ENCODE measurements at regions not wholly inside any gene's neighbourhood (a gene's known extent, or its start where the extent isn't known, plus 50 kb on each side); places are given as distances from the start of the nearest gene placed in this dataset.

DNA sequence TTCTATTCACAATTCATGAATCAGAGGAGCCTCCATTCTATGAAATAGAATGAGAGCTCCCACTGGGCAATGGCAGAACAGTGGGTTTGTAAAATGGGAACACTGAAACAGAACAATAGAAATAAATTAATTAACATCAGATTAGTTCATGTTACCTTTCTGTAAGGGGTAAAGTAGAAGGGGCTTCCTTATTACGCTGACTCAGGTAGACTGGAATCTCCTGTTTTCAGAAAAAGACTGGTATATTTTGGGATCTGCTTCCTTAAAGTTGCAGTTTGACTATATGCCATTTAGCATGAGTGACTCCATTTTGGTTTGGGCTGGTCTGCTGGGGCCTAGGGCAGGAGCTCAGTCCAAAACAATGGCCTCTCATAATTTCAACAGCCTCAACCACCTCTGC, 52.8 kb upstream of the ZFAND3 start:
- no TSS peak for BruUV-seq (replicated peaks)
- Histone ChIP-seq H3K9ac (ENCODE audit: low read length) (no peak overlapping the region), H3K9me3 (ENCODE audit: low read length) (no peaks in the 10 kb centered on the region), H3K9me2 (replicated peaks; ENCODE audit: low read length) (no peaks in the 10 kb centered on the region), H3K36me3 (ENCODE audit: low read depth, low read length) (no peaks in the 10 kb centered on the region), H3K27ac (ENCODE audit: low read length) (no peak overlapping the region), H3F3A (ENCODE audit: low read length, unreplicated experiment) (no peaks in the 10 kb centered on the region), H4K20me1 (ENCODE audit: low read length) (no peaks in the 10 kb centered on the region), H2AFZ (ENCODE audit: low read length) (no peak overlapping the region), H3K4me3 (ENCODE audit: low read length) (no peak overlapping the region), H3K4me2 (ENCODE audit: low read length) (no peak overlapping the region), H3K4me1 (ENCODE audit: insufficient read depth, low read length) (no peaks in the 10 kb centered on the region), H3K79me2 (ENCODE audit: low read length) (no peaks in the 10 kb centered on the region), H3K27me3 (ENCODE audit: low read length) (no peaks in the 10 kb centered on the region)
- CTCF ChIA-PET = no interaction called here
- ATAC-seq = no peak
- TF ChIP-seq EZH2phosphoT487 (IDR thresholded peaks at IDR 0.05; ENCODE audit: borderline replicate concordance, low read length) (no peak), EZH2 (IDR thresholded peaks at IDR 0.05; ENCODE audit: low read length, unreplicated experiment) (no peak)
- TF ChIP-seq, protein P1, sequence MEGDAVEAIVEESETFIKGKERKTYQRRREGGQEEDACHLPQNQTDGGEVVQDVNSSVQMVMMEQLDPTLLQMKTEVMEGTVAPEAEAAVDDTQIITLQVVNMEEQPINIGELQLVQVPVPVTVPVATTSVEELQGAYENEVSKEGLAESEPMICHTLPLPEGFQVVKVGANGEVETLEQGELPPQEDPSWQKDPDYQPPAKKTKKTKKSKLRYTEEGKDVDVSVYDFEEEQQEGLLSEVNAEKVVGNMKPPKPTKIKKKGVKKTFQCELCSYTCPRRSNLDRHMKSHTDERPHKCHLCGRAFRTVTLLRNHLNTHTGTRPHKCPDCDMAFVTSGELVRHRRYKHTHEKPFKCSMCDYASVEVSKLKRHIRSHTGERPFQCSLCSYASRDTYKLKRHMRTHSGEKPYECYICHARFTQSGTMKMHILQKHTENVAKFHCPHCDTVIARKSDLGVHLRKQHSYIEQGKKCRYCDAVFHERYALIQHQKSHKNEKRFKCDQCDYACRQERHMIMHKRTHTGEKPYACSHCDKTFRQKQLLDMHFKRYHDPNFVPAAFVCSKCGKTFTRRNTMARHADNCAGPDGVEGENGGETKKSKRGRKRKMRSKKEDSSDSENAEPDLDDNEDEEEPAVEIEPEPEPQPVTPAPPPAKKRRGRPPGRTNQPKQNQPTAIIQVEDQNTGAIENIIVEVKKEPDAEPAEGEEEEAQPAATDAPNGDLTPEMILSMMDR (conservative IDR thresholded peaks at IDR 0.05; ENCODE audit: low read depth, low read length) = no peak
- POLR2A ChIA-PET (ENCODE audit: unreplicated experiment) = no interaction called here
- intact Hi-C loops (cut with micrococcal nuclease) = no loop called here
- no peak for DNase-seq

DNA sequence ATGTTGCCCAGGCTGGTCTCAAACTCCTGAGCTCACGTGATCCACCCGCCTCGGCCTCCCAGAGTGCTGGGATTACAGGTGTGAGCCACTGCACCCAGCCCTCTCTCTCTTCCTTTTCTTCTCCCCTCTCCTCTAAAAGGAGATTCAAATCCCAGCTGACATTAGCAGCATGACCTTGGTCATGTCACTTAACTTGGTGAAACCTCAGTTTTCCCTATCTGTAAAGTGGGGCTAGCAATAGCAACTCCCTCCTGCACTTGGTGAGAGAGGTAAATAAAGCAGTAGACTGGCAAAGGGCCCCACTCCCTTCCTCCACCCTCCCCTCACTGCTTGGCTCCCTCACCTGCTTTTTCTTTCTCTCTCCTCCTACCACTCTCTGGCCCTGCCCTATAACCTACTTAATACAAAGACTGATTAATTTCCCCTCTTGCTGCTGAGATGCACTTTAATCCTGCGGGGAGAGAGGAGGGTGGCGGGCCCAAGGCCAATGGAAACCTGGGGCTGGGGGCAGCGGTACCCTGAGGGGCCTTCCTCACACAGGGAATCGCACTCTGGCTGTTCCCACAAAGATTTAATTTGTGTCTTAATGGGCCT, 54.2 kb upstream of the ZFAND3 start:
- POLR2A ChIA-PET (ENCODE audit: unreplicated experiment) = no interaction called here

DNA sequence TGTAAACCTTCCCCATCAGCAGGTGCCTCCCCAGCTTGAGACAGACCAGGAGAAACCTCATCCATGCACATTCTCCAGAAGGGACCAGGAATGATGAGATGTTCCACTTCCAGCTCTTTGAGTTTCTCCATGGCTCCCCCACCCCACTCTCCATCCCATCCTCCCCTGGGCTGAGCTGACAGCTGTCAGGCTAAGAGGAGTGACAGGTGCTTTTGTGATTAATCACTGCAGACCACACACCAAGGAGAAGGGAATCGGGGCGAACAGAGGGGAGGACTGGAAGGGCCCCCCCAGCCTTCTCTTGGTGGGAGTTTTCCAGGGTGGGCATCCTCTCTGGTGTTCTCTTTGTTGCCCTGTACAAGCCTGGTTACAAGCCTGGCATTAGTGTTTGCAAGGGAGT, 56.1 kb upstream of the ZFAND3 start:
- ChIA-PET CTCF (no interaction called here), POLR2A (ENCODE audit: unreplicated experiment) (no interaction called here)
- ATAC-seq = no peak
- intact Hi-C loops (cut with micrococcal nuclease) = no loop called here
- no peaks in the 10 kb centered on the region for H3K79me2 ChIP-seq (ENCODE audit: low read length)
- no peaks in the 10 kb centered on the region for H3K27me3 ChIP-seq (ENCODE audit: low read length)
- H4K20me1 ChIP-seq (ENCODE audit: low read length) = no peaks in the 10 kb centered on the region
- no peaks in the 10 kb centered on the region for H3K36me3 ChIP-seq (ENCODE audit: low read depth, low read length)
- DNase-seq = no peak
- H3K9ac ChIP-seq (ENCODE audit: low read length) = no peak overlapping the region
- H3K4me1 ChIP-seq (ENCODE audit: insufficient read depth, low read length) = no peaks in the 10 kb centered on the region
- H3K4me3 ChIP-seq (ENCODE audit: low read length) = no peak overlapping the region
- no peaks in the 10 kb centered on the region for H3F3A ChIP-seq (ENCODE audit: low read length, unreplicated experiment)
- H3K9me3 ChIP-seq (ENCODE audit: low read length) = no peaks in the 10 kb centered on the region
- no peak overlapping the region for H2AFZ ChIP-seq (ENCODE audit: low read length)
- TF ChIP-seq EZH2 (IDR thresholded peaks at IDR 0.05; ENCODE audit: low read length, unreplicated experiment) (no peak), EZH2phosphoT487 (IDR thresholded peaks at IDR 0.05; ENCODE audit: borderline replicate concordance, low read length) (no peak)
- TF ChIP-seq, protein P1 (conservative IDR thresholded peaks at IDR 0.05; ENCODE audit: low read depth, low read length) = no peak
- H3K27ac ChIP-seq (ENCODE audit: low read length) = no peak overlapping the region
- no peak overlapping the region for H3K4me2 ChIP-seq (ENCODE audit: low read length)
- H3K9me2 ChIP-seq (replicated peaks; ENCODE audit: low read length) = no peaks in the 10 kb centered on the region
- BruUV-seq (replicated peaks) = no TSS peak

More for the DNA sequence above, 54.2 kb upstream of the ZFAND3 start:
- Histone ChIP-seq H3K4me3 (ENCODE audit: low read length) (no peak overlapping the region), H2AFZ (ENCODE audit: low read length) (no peak overlapping the region), H3F3A (ENCODE audit: low read length, unreplicated experiment) (no peaks in the 10 kb centered on the region), H3K9ac (ENCODE audit: low read length) (no peak overlapping the region), H3K9me2 (replicated peaks; ENCODE audit: low read length) (no peaks in the 10 kb centered on the region), H3K4me1 (ENCODE audit: insufficient read depth, low read length) (no peaks in the 10 kb centered on the region), H3K4me2 (ENCODE audit: low read length) (no peak overlapping the region), H3K36me3 (ENCODE audit: low read depth, low read length) (no peaks in the 10 kb centered on the region), H4K20me1 (ENCODE audit: low read length) (no peaks in the 10 kb centered on the region), H3K27me3 (ENCODE audit: low read length) (no peaks in the 10 kb centered on the region), H3K79me2 (ENCODE audit: low read length) (no peaks in the 10 kb centered on the region), H3K9me3 (ENCODE audit: low read length) (no peaks in the 10 kb centered on the region), H3K27ac (ENCODE audit: low read length) (no peak overlapping the region)
- DNase-seq (no peak), ATAC-seq (no peak)
- TF ChIP-seq, protein P1 (conservative IDR thresholded peaks at IDR 0.05; ENCODE audit: low read depth, low read length) = no peak
- no peak for TF ChIP-seq EZH2 (IDR thresholded peaks at IDR 0.05; ENCODE audit: low read length, unreplicated experiment)
- TF ChIP-seq EZH2phosphoT487 (IDR thresholded peaks at IDR 0.05; ENCODE audit: borderline replicate concordance, low read length) = no peak
- CTCF ChIA-PET = no interaction called here
- no TSS peak for BruUV-seq (replicated peaks)
- intact Hi-C loops (cut with micrococcal nuclease) = no loop called here

All from PC-3 (cell line).